Stomach (tissue), 4 donors: ENCODE measurements at regions not wholly inside any gene's neighbourhood (a gene's known extent, or its start where the extent isn't known, plus 50 kb on each side); places are given as distances from the start of the nearest gene placed in this dataset.

Source experiments
- CTCF ChIP-seq, 7 experiments: fragments of 450-650 bp in 4 of 7; fragments of 200-600 bp in 3 of 7; sonication (generic) in 3 of 7; IDR thresholded peaks; one replicate each; pipeline ENCODE4 v1.5.1; 2016 to 2019; ENCODE audit warnings: antibody characterized with exemption in 7 of 7, control low read depth in 2 of 7, mild to moderate bottlenecking in 1 of 7
- EP300 ChIP-seq: sonication (generic); formaldehyde crosslinking; IDR thresholded peaks from one replicate; pipeline ENCODE4 v1.6.1; 2017; ENCODE audit warnings: antibody characterized with exemption
- POLR2A ChIP-seq, 4 donors: fragments of 450-650 bp; IDR thresholded peaks; one replicate each; pipeline ENCODE4 v1.6.1; 2016; ENCODE audit warnings: antibody characterized with exemption in 4 of 4, control low read depth in 2 of 4, mild to moderate bottlenecking in 1 of 4, moderate library complexity in 1 of 4
- POLR2AphosphoS5 ChIP-seq, 3 donors: sonication (generic); formaldehyde crosslinking; IDR thresholded peaks; one replicate each; pipeline ENCODE4 v1.6.1; 2016; ENCODE audit warnings: antibody characterized with exemption in 3 of 3

- TF ChIP-seq CTCF (IDR thresholded peaks at IDR 0.05) (no peak), POLR2AphosphoS5 (IDR thresholded peaks at IDR 0.05) (no peak), EP300 (no peak), POLR2A (IDR thresholded peaks at IDR 0.05) (no peak)
Measured at GRCh38 chr5:35415309-35415708, 185.0 kb upstream of the PRLR start.
